ENCODE measurements at regions not wholly inside any gene's neighbourhood (a gene's known extent, or its start where the extent isn't known, plus 50 kb on each side); places are given as distances from the start of the nearest gene placed in this dataset.

DNA sequence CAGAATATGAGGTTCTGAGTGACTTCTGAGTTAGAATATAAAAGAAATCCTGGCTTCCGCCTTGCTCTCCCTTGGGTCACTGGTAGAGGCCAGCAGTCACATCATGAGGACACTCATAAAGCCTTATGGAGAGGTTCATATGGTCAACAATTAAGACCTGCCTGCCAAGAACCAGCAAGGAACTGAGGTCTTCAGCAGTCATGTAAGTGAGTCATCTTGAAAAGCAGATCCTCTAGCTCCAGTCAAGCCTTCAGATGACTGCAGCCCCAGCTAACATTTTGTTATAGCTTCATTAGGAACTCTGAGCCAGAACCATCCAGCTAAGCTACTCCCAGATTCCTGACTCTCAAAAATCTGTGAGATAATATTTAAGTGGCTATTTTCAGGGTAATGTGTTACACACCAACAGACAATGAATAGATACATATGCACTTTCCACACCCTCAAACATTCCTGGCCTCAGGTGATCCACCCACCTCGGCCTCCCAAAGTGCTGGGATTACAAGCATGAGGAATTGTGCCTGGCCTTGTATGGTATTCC, 447.2 kb downstream of the SHQ1 start:
- FAIRE-seq (no peak), DNase-seq (ENCODE audit: low read depth, low spot score) (no peak)
- H3K4me3 ChIP-seq (replicated peaks in 1 of 3; ENCODE audit: insufficient read depth in 1 of 3, low read depth in 1 of 3, low read length in 3 of 3): no peak overlapping the region
- no peaks in the 10 kb centered on the region for H3K9me3 ChIP-seq (replicated peaks; ENCODE audit: control insufficient read depth, insufficient read depth, low read length)
- dilution Hi-C loops (cut with MboI; ENCODE audit: extremely low pct_ligation_motif_present, low sequenced_read_pairs) (no loop called here), intact Hi-C loops (cut with micrococcal nuclease) (no loop called here)
- H3K4me1 ChIP-seq (ENCODE audit: control insufficient read depth, extremely low read depth, insufficient read depth, low read length): no peaks in the 10 kb centered on the region
- H2AFZ ChIP-seq (ENCODE audit: low read depth, low read length): no peak overlapping the region
- POLR2A ChIA-PET: no interaction called here
- no peaks in the 10 kb centered on the region for H3K27me3 ChIP-seq (ENCODE audit: control insufficient read depth in 2 of 2, insufficient read depth in 2 of 2, low read length in 2 of 2)
- peaks cover 20% of the 10 kb centered on the region for H4K20me1 ChIP-seq (replicated peaks; ENCODE audit: control insufficient read depth, extremely low read depth, insufficient read depth, low read length)
- TF ChIP-seq GATA2 (IDR thresholded peaks at IDR 0.05; ENCODE audit: insufficient read depth, insufficient read length, low read depth, low read length): no peak
- TF ChIP-seq POLR2AphosphoS5 (IDR thresholded peaks at IDR 0.05; ENCODE audit: insufficient read depth, low read depth, low read length): no peak
- TF ChIP-seq, protein P1, sequence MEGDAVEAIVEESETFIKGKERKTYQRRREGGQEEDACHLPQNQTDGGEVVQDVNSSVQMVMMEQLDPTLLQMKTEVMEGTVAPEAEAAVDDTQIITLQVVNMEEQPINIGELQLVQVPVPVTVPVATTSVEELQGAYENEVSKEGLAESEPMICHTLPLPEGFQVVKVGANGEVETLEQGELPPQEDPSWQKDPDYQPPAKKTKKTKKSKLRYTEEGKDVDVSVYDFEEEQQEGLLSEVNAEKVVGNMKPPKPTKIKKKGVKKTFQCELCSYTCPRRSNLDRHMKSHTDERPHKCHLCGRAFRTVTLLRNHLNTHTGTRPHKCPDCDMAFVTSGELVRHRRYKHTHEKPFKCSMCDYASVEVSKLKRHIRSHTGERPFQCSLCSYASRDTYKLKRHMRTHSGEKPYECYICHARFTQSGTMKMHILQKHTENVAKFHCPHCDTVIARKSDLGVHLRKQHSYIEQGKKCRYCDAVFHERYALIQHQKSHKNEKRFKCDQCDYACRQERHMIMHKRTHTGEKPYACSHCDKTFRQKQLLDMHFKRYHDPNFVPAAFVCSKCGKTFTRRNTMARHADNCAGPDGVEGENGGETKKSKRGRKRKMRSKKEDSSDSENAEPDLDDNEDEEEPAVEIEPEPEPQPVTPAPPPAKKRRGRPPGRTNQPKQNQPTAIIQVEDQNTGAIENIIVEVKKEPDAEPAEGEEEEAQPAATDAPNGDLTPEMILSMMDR (IDR thresholded peaks at IDR 0.05; ENCODE audit: extremely low read depth in 1 of 2, insufficient read depth in 1 of 2, low read depth in 1 of 2, low read length in 2 of 2): no peak
- TF ChIP-seq POLR2A (IDR thresholded peaks at IDR 0.05; ENCODE audit: low read depth, low read length): no peak
- no peak for TF ChIP-seq JUN (IDR thresholded peaks at IDR 0.05; ENCODE audit: borderline replicate concordance, insufficient read depth, insufficient read length, low read depth)
- no peak for TF ChIP-seq MYC (IDR thresholded peaks at IDR 0.05; ENCODE audit: low read depth, low read length)
- TF ChIP-seq, protein P2, sequence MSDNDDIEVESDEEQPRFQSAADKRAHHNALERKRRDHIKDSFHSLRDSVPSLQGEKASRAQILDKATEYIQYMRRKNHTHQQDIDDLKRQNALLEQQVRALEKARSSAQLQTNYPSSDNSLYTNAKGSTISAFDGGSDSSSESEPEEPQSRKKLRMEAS (IDR thresholded peaks at IDR 0.05; ENCODE audit: insufficient read depth, insufficient read length): no peak
- no peak for TF ChIP-seq FOS (IDR thresholded peaks at IDR 0.05; ENCODE audit: borderline replicate concordance, insufficient read depth, low read length)
- TF ChIP-seq EZH2 (IDR thresholded peaks at IDR 0.05; ENCODE audit: borderline replicate concordance, low read depth, low read length, severe bottlenecking): no peak
- no peak overlapping the region for H3K4me2 ChIP-seq (ENCODE audit: insufficient read depth, low read length)
- peaks cover 52% of the 10 kb centered on the region for H3K79me2 ChIP-seq (ENCODE audit: control insufficient read depth, insufficient read depth, low read length)
- no peaks in the 10 kb centered on the region for H3K36me3 ChIP-seq (ENCODE audit: control insufficient read depth in 2 of 2, extremely low read depth in 1 of 2, insufficient read depth in 2 of 2, low read length in 2 of 2)
- H3K27ac ChIP-seq (ENCODE audit: insufficient read depth, low read depth, low read length): no peak overlapping the region
- no peak overlapping the region for H3K9ac ChIP-seq (replicated peaks; ENCODE audit: extremely low read depth, insufficient read depth, low read length)
- no peaks in the 10 kb centered on the region for H3K9me1 ChIP-seq (replicated peaks; ENCODE audit: control insufficient read depth, extremely low read depth, insufficient read depth, low read length)
- no TSS peak for BruUV-seq (replicated peaks)
- CTCF ChIA-PET: no interaction called here

Measured in endothelial cell of umbilical vein (primary cell).